Neuronal stem cell (in vitro differentiated cells): ENCODE measurements at regions not wholly inside any gene's neighbourhood (a gene's known extent, or its start where the extent isn't known, plus 50 kb on each side); places are given as distances from the start of the nearest gene placed in this dataset.
A peak's percentile ranks its signal among the peaks of the same experiment; 100 is the strongest.

Source experiments
- DNase-seq: peaks from one replicate; pipeline ENCODE4 v3.0.0-alpha.2; 2013; ENCODE audit warnings: low spot score
- H2AFZ ChIP-seq: one replicate; pipeline ENCODE4 v1.6.1; 2013; ENCODE audit warnings: mild to moderate bottlenecking, low read length, inconsistent platforms
- H2AK5ac ChIP-seq: 2 replicates; pipeline ENCODE4 v1.6.1; 2013; ENCODE audit warnings: low read depth, mild to moderate bottlenecking, inconsistent platforms, low read length, moderate library complexity, mixed read lengths
- H2BK120ac ChIP-seq: 2 replicates; pipeline ENCODE4 v1.6.1; 2013; ENCODE audit warnings: low read depth, mild to moderate bottlenecking, inconsistent platforms, low read length, moderate library complexity, mixed read lengths
- H2BK12ac ChIP-seq: one replicate; pipeline ENCODE4 v1.6.1; 2013; ENCODE audit warnings: low read length, inconsistent platforms
- H2BK15ac ChIP-seq: 2 replicates; pipeline ENCODE4 v1.6.1; 2013; ENCODE audit warnings: mild to moderate bottlenecking, low read length, inconsistent platforms, mixed read lengths
- H2BK5ac ChIP-seq: one replicate; pipeline ENCODE4 v1.6.1; 2013; ENCODE audit warnings: inconsistent platforms, mild to moderate bottlenecking, low read length, moderate library complexity
- H3K14ac ChIP-seq: one replicate; pipeline ENCODE4 v1.6.1; 2013; ENCODE audit warnings: low read length, inconsistent platforms
- H3K18ac ChIP-seq: 2 replicates; pipeline ENCODE4 v1.6.1; 2013; ENCODE audit warnings: low read length, inconsistent platforms
- H3K23ac ChIP-seq: 2 replicates; pipeline ENCODE4 v1.6.1; 2013; ENCODE audit warnings: low read depth, mild to moderate bottlenecking, mixed read lengths, low read length, inconsistent platforms; ENCODE audit not compliant: poor library complexity
- H3K27ac ChIP-seq: replicated peaks from 3 replicates; pipeline ENCODE4 v1.5.1; 2013; ENCODE audit warnings: low read length, inconsistent platforms
- H3K27me3 ChIP-seq, 3 experiments: 2 replicates each; pipeline ENCODE4 v1.6.1; 2013; ENCODE audit warnings: low read length in 3 of 3, mild to moderate bottlenecking in 2 of 3, inconsistent platforms in 1 of 3, low read depth in 1 of 3, mixed read lengths in 1 of 3, moderate library complexity in 1 of 3; ENCODE audit not compliant: control insufficient read depth in 3 of 3, insufficient read depth in 3 of 3
- H3K36me3 ChIP-seq, 2 donors: replicated peaks in 1 of 2; 2 replicates each; pipeline ENCODE4 v1.6.1; 2013; ENCODE audit warnings: low read length in 2 of 2; ENCODE audit not compliant: control insufficient read depth in 2 of 2, insufficient read depth in 2 of 2
- H3K4ac ChIP-seq: 2 replicates; pipeline ENCODE4 v1.6.1; 2013; ENCODE audit warnings: inconsistent platforms, mild to moderate bottlenecking, low read length, moderate library complexity
- H3K4me1 ChIP-seq, 2 donors: 1 replicate in 1 of 2; 2 replicates in 1 of 2; pipeline ENCODE4 v1.6.1; 2013; ENCODE audit warnings: low read length in 2 of 2, low read depth in 1 of 2; ENCODE audit not compliant: control insufficient read depth in 2 of 2, insufficient read depth in 1 of 2
- H3K4me2 ChIP-seq: one replicate; pipeline ENCODE4 v1.6.1; 2013; ENCODE audit warnings: mild to moderate bottlenecking, low read length, inconsistent platforms; ENCODE audit not compliant: insufficient read depth, poor library complexity, severe bottlenecking
- H3K4me3 ChIP-seq, 2 donors: 2 replicates each; pipeline ENCODE4 v1.5.1; 2013; ENCODE audit warnings: low read length in 2 of 2, mild to moderate bottlenecking in 2 of 2, inconsistent platforms in 1 of 2, moderate library complexity in 1 of 2
- H3K79me1 ChIP-seq: one replicate; pipeline ENCODE4 v1.6.1; 2013; ENCODE audit warnings: low read depth, mild to moderate bottlenecking, inconsistent platforms, low read length, moderate library complexity
- H3K9ac ChIP-seq: one replicate; pipeline ENCODE4 v1.6.1; 2013; ENCODE audit warnings: mild to moderate bottlenecking, low read depth, low read length, inconsistent platforms; ENCODE audit not compliant: poor library complexity
- H3K9me3 ChIP-seq, 2 donors: replicated peaks in 1 of 2; 2 replicates each; pipeline versions ENCODE3 to v1.6.1; 2013; ENCODE audit warnings: low read length in 2 of 2, mild to moderate bottlenecking in 2 of 2, inconsistent platforms in 1 of 2, low read depth in 1 of 2, mixed read lengths in 1 of 2, moderate library complexity in 1 of 2; ENCODE audit not compliant: control insufficient read depth in 2 of 2, insufficient read depth in 1 of 2
- H4K8ac ChIP-seq: one replicate; pipeline ENCODE4 v1.6.1; 2013; ENCODE audit warnings: low read depth, mild to moderate bottlenecking, inconsistent platforms, low read length, moderate library complexity
- H4K91ac ChIP-seq: one replicate; pipeline ENCODE4 v1.6.1; 2013; ENCODE audit warnings: low read length, low read depth, mild to moderate bottlenecking, inconsistent platforms; ENCODE audit not compliant: poor library complexity
- WGBS, 2 donors: extraction: QIAGEN DNeasy Blood & Tissue Kit; methylation state at CpG; one replicate each; pipeline ENCODE4 v1.1.7; 2013; ENCODE audit warnings: missing lambda C conversion rate in 2 of 2, mixed read lengths in 1 of 2; ENCODE audit not compliant: insufficient read length in 2 of 2, insufficient replicate concordance in 1 of 2; ENCODE audit errors: extremely low coverage in 2 of 2; 5-methylcytosine and 5-hydroxymethylcytosine counted together

DNA sequence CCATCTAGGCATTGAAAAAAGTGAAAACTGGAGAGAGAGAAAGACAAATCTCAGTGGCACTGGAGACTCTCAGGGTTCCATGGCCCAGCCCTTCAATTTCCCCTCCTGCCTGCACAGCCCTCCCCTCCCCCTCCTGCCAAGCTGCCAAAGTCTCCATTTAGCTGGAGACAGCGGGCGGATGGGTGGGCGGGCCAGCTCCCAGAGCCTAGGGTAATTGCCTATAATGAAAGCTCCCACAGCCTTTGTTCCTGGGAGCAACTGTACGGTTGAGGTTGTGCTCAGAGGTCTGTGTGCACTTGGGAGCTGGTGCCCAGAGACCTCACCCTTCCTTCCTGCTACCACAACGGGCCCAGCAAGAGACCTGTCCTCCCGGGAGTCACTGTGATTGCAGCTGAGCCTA is 89.6 kb downstream of the NAV1 start:
- no peak overlapping the region for H3K27ac ChIP-seq
- H3K18ac ChIP-seq, result peak overlapping the region; percentile 78
- H2AK5ac ChIP-seq, result peak overlapping the region; percentile 81
- H3K9me3 ChIP-seq, result no peaks in the 10 kb centered on the region
- H2AFZ ChIP-seq, result no peak overlapping the region
- DNase-seq, result no peak
- no peak overlapping the region for H3K4me3 ChIP-seq
- no peak overlapping the region for H2BK120ac ChIP-seq
- no peak overlapping the region for H4K8ac ChIP-seq
- H3K79me1 ChIP-seq, result no peaks in the 10 kb centered on the region
- H3K36me3 ChIP-seq, result no peaks in the 10 kb centered on the region
- peak overlapping the region; percentile 3 for H2BK12ac ChIP-seq
- no peak overlapping the region for H3K23ac ChIP-seq
- peak overlapping the region; percentile 70 for H3K4ac ChIP-seq
- H3K4me1 ChIP-seq, result peaks cover 6 to 12% of the 10 kb centered on the region in 2 donors
- no peak overlapping the region for H3K9ac ChIP-seq
- no peak overlapping the region for H3K4me2 ChIP-seq
- peak overlapping the region; percentile 60 for H3K14ac ChIP-seq
- peaks cover 0 to 4% (median 0%) of the 10 kb centered on the region in 3 experiments for H3K27me3 ChIP-seq
- H2BK5ac ChIP-seq, result no peak overlapping the region
- peak overlapping the region; percentile 30 for H2BK15ac ChIP-seq
- no peak overlapping the region for H4K91ac ChIP-seq
- WGBS, 2 donors, result no CpG with 5 or more reads among the region's 6 CpGs

DNA sequence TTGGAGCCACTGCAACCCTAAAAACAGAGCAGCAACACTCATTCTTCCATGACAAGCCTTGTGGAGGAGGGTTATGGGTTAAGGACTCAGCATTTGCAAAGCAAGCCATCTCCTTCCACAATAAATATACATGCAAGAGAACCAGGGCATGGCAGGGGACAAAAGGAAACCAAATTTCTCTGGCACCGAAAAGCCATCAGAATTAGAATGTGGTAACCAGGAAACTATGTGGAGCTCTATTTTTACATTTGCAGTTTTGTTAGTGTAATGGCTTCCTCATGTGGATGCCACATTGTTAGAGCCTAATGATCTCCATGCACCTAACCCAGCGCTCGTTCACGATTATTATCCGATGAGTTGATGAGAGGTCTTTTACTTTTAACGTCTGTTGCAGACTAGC is 91.7 kb downstream of the NAV1 start:
- H2BK15ac ChIP-seq, result no peak overlapping the region
- H2BK120ac ChIP-seq, result no peak overlapping the region
- no peak overlapping the region for H2BK12ac ChIP-seq
- no peak overlapping the region for H4K8ac ChIP-seq
- no peak overlapping the region for H3K14ac ChIP-seq
- no peaks in the 10 kb centered on the region for H3K9me3 ChIP-seq
- H2AK5ac ChIP-seq, result no peak overlapping the region
- no peak for DNase-seq
- peaks cover 6 to 17% of the 10 kb centered on the region in 2 donors for H3K4me1 ChIP-seq
- H3K4ac ChIP-seq, result no peak overlapping the region
- no peak overlapping the region for H2AFZ ChIP-seq
- no peak overlapping the region for H3K4me2 ChIP-seq
- no peaks in the 10 kb centered on the region for H3K36me3 ChIP-seq
- no peak overlapping the region for H3K18ac ChIP-seq
- no peak overlapping the region for H4K91ac ChIP-seq
- H3K23ac ChIP-seq, result no peak overlapping the region
- no peak overlapping the region for H3K4me3 ChIP-seq
- H3K27me3 ChIP-seq, result peaks cover 0 to 7% (median 0%) of the 10 kb centered on the region in 3 experiments
- WGBS, 2 donors, result no CpG with 5 or more reads among the region's 6 CpGs
- H3K27ac ChIP-seq, result no peak overlapping the region
- no peak overlapping the region for H3K9ac ChIP-seq
- no peaks in the 10 kb centered on the region for H3K79me1 ChIP-seq
- no peak overlapping the region for H2BK5ac ChIP-seq

DNA sequence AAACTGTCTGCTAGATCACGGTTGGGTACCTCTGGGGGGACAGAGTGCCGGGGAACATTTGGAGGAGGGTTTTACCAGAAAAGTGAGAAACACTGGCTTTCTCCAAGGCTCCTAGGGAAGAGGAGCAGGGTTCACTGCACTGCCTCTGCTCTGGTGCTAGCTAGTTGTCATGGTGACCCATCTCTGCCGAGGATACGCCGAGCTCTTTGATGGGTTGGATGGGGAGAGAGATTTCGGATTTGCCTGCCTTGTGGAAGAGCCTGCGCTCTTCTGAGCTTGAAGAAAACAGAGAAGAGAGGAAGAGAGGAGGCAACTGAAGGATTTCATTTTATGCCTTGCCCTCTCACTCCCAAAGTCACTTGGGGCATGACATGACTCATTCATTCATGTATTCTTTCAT is 92.1 kb downstream of the NAV1 start:
- Histone ChIP-seq H3K27ac (no peak overlapping the region), H2AFZ (no peak overlapping the region), H3K36me3 (no peaks in the 10 kb centered on the region), H3K23ac (no peak overlapping the region), H3K4me3 (no peak overlapping the region), H3K4ac (no peak overlapping the region), H3K27me3 (peaks cover 0 to 7% (median 0%) of the 10 kb centered on the region in 3 experiments), H2BK120ac (no peak overlapping the region), H3K4me1 (peaks cover 7 to 22% of the 10 kb centered on the region in 2 donors), H3K4me2 (no peak overlapping the region), H3K79me1 (no peaks in the 10 kb centered on the region), H2BK5ac (no peak overlapping the region), H3K9ac (no peak overlapping the region), H2AK5ac (no peak overlapping the region), H3K18ac (no peak overlapping the region), H3K14ac (no peak overlapping the region), H4K8ac (no peak overlapping the region), H3K9me3 (no peaks in the 10 kb centered on the region), H4K91ac (no peak overlapping the region), H2BK12ac (no peak overlapping the region), H2BK15ac (no peak overlapping the region)
- no CpG with 5 or more reads among the region's 7 CpGs for WGBS, 2 donors
- DNase-seq, result no peak

DNA sequence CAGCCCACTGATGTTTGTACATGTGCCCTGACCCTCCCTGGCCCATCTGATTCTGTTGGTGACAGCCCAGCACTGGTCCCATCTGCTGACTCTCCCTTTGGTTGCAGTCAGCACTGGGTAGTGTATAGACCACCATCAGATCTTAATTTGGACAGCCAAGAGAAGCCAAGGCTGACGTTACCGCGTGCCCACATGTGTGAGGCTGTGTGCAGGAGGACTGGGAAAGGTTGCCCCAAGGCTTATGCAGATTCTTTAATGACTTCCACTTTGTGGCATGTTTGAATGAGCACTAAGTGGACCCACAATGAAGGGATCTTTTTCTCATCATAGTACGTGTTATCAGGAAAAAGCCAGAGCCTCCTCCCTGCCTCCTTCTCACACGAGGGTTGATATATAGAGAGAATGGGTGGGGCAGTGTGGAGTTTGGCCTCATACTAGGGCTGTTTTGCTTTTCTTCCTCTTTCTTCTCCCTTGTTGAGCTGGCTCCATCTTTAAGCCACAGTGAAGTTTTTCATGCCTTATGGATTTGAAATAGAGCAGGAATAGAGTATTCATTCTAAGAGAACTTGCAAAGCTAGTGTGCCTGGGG is 93.5 kb downstream of the NAV1 start:
- Histone ChIP-seq H3K18ac (peak overlapping the region; percentile 15), H4K91ac (no peak overlapping the region), H2BK5ac (no peak overlapping the region), H3K4me2 (no peak overlapping the region), H3K23ac (no peak overlapping the region), H4K8ac (no peak overlapping the region), H3K27ac (no peak overlapping the region), H3K4me1 (peaks cover 17 to 28% of the 10 kb centered on the region in 2 donors), H3K27me3 (peaks cover 0 to 7% (median 0%) of the 10 kb centered on the region in 3 experiments), H2BK15ac (no peak overlapping the region), H2BK120ac (no peak overlapping the region), H3K14ac (no peak overlapping the region), H3K79me1 (no peaks in the 10 kb centered on the region), H2BK12ac (no peak overlapping the region), H3K9ac (no peak overlapping the region), H3K4ac (no peak overlapping the region), H3K9me3 (no peaks in the 10 kb centered on the region), H2AFZ (no peak overlapping the region), H3K4me3 (no peak overlapping the region), H3K36me3 (no peaks in the 10 kb centered on the region), H2AK5ac (no peak overlapping the region)
- no peak for DNase-seq
- no CpG with 5 or more reads among the region's 5 CpGs for WGBS, 2 donors
